GM12878 (cell line): ENCODE measurements at regions not wholly inside any gene's neighbourhood (a gene's known extent, or its start where the extent isn't known, plus 50 kb on each side); places are given as distances from the start of the nearest gene placed in this dataset.

Experiments
- ATAC-seq: fragments of 200-7000 bp; cut with Tn5 transposase; 3 replicates; pipeline ENCODE4 v1.9.1; 2020; ENCODE audit warnings: mild to moderate bottlenecking, moderate library complexity
- BruUV-seq: library from RNA; stranded (reverse); fragments of 400-500 nt; replicated peaks from 2 replicates; lab custom pipeline; 2021; lab: Mats Ljungman, UMichigan
- CTCF ChIA-PET: fragments of 300-600 bp; sonication (Branson Sonifier 250); formaldehyde crosslinking; extraction: SDS; loops from one replicate; lab custom pipeline; 2021; ENCODE audit warnings: inconsistent platforms; lab: Yijun Ruan, JAX
- POLR2A ChIA-PET: fragments of 350-600 bp; formaldehyde crosslinking; extraction: SDS; loops from one replicate; lab custom pipeline; 2021; ENCODE audit warnings: inconsistent platforms; lab: Charles Lee
- RAD21 ChIA-PET: fragments of 300-600 bp; sonication (Branson Sonifier 250); formaldehyde crosslinking; loops from one replicate; lab custom pipeline; 2023; ENCODE audit warnings: antibody characterized with exemption; ENCODE audit not compliant: unreplicated experiment; lab: Charles Lee
- SMC1A ChIA-PET: fragments of 300-600 bp; sonication (Branson Sonifier 250); formaldehyde crosslinking; loops from one replicate; lab custom pipeline; 2023; ENCODE audit not compliant: unreplicated experiment, uncharacterized antibody; lab: Charles Lee
- DNase-seq: peaks from one replicate; pipeline ENCODE4 v3.0.0-alpha.2; 2011; ENCODE audit warnings: low read depth, low spot score
- FAIRE-seq: peaks from 3 replicates; lab custom pipeline; 2011; peaks lifted over from hg19 to GRCh38; lab: Jason Lieb, UNC
- H2AFZ ChIP-seq: 2 replicates; pipeline ENCODE4 v1.6.0; 2011; ENCODE audit warnings: low read depth, low read length, control low read depth; ENCODE audit not compliant: control insufficient read depth
- H3K27ac ChIP-seq: 2 replicates; pipeline ENCODE4 v1.5.1; 2011; ENCODE audit warnings: control low read depth; ENCODE audit not compliant: control insufficient read depth, insufficient read depth
- H3K27me3 ChIP-seq, 2 experiments: replicated peaks in 1 of 2; 2 replicates each; pipeline versions ENCODE4 v1.6.0 to v1.6.1; 2011; ENCODE audit warnings: low read length in 1 of 2; ENCODE audit not compliant: control insufficient read depth in 2 of 2, insufficient read depth in 2 of 2
- H3K36me3 ChIP-seq, 2 experiments: 2 replicates each; pipeline ENCODE4 v1.5.1; 2011; ENCODE audit warnings: low read length in 1 of 2; ENCODE audit not compliant: control insufficient read depth in 2 of 2, insufficient read depth in 2 of 2
- H3K4me1 ChIP-seq: 2 replicates; pipeline ENCODE4 v1.6.1; 2011; ENCODE audit warnings: mild to moderate bottlenecking, low read length, moderate library complexity, mixed read lengths; ENCODE audit not compliant: control insufficient read depth, insufficient read depth
- H3K4me2 ChIP-seq: 2 replicates; pipeline ENCODE4 v1.6.0; 2011; ENCODE audit warnings: control low read depth; ENCODE audit not compliant: control insufficient read depth, insufficient read depth
- H3K4me3 ChIP-seq: fragments of 200-600 bp; sonication (generic); 2 replicates; pipeline ENCODE4 v1.5.1; 2016
- H3K79me2 ChIP-seq: 2 replicates; pipeline ENCODE4 v1.6.0; 2011; ENCODE audit warnings: low read length; ENCODE audit not compliant: control insufficient read depth, insufficient read depth
- H3K9ac ChIP-seq: 2 replicates; pipeline ENCODE4 v1.8.0; 2011; ENCODE audit warnings: low read length, control low read depth, mixed read lengths; ENCODE audit not compliant: control insufficient read depth, insufficient read depth
- H3K9me3 ChIP-seq: replicated peaks from 3 replicates; pipeline ENCODE4 v1.5.1; 2011; ENCODE audit warnings: mild to moderate bottlenecking, low read length; ENCODE audit not compliant: control insufficient read depth, insufficient read depth
- H4K20me1 ChIP-seq: 2 replicates; pipeline ENCODE4 v1.6.0; 2011; ENCODE audit not compliant: control insufficient read depth, insufficient read depth
- BMI1 ChIP-seq: fragments of 450-650 bp; IDR thresholded peaks from 2 replicates; pipeline ENCODE4 v1.6.1; 2016; ENCODE audit warnings: mild to moderate bottlenecking, moderate library complexity, borderline replicate concordance
- CHD2 ChIP-seq: IDR thresholded peaks from 2 replicates; pipeline ENCODE4 v1.6.1; 2011; ENCODE audit warnings: low read depth, low read length, improper control_type of control experiment, borderline replicate concordance
- ESRRA ChIP-seq: IDR thresholded peaks from 2 replicates; pipeline ENCODE4 v1.6.1; 2012; ENCODE audit warnings: mild to moderate bottlenecking, low read length, improper control_type of control experiment
- IRF5 ChIP-seq: fragments of 450-650 bp; IDR thresholded peaks from 2 replicates; pipeline ENCODE4 v1.6.1; 2017; ENCODE audit warnings: borderline replicate concordance
- NKRF ChIP-seq: fragments of 450-650 bp; conservative IDR thresholded peaks from 2 replicates; pipeline ENCODE4 v1.6.1; 2017; ENCODE audit warnings: mild to moderate bottlenecking, moderate library complexity
- NR2C1 ChIP-seq: fragments of 450-650 bp; IDR thresholded peaks from 2 replicates; pipeline ENCODE4 v1.6.1; 2017; ENCODE audit warnings: antibody characterized with exemption, mild to moderate bottlenecking, moderate library complexity
- POLR2AphosphoS2 ChIP-seq: IDR thresholded peaks from 2 replicates; pipeline ENCODE4 v1.6.1; 2011; ENCODE audit warnings: low read depth, mild to moderate bottlenecking, low read length, improper control_type of control experiment, moderate library complexity
- RUNX3 ChIP-seq: IDR thresholded peaks from 2 replicates; pipeline ENCODE4 v1.6.1; 2012; ENCODE audit warnings: low read length, inconsistent platforms
- SIX5 ChIP-seq: IDR thresholded peaks from 2 replicates; pipeline ENCODE4 v1.6.1; 2011; ENCODE audit warnings: mild to moderate bottlenecking, low read depth, low read length, moderate library complexity; ENCODE audit not compliant: severe bottlenecking
- SREBF1 ChIP-seq: IDR thresholded peaks from 2 replicates; pipeline ENCODE4 v1.6.1; 2012; ENCODE audit warnings: mild to moderate bottlenecking, low read length
- ZNF622 ChIP-seq: fragments of 450-650 bp; IDR thresholded peaks from 2 replicates; pipeline ENCODE4 v1.6.1; 2017; ENCODE audit warnings: mild to moderate bottlenecking, inconsistent platforms
- WGBS: methylation state at CpG from one replicate; pipeline ENCODE4 v1.1.6; 2016; ENCODE audit warnings: low lambda C conversion rate; ENCODE audit not compliant: insufficient replicate concordance, insufficient coverage; ENCODE audit errors: missing lambda C conversion rate; 5-methylcytosine and 5-hydroxymethylcytosine counted together
- in situ Hi-C: fragments of 300-500 bp; cut with MboI; formaldehyde crosslinking; loops from 9 replicates; pipeline ENCODE4 v1.14.3; 2018; ENCODE audit warnings: mixed read lengths
- intact Hi-C: fragments of 100-400 bp; cut with micrococcal nuclease; formaldehyde crosslinking; loops from one replicate; pipeline ENCODE4 v1.14.2; 2022; ENCODE audit not compliant: unreplicated experiment
- TF ChIP-seq, protein P1 (sequence below): fragments of 450-650 bp; IDR thresholded peaks from 2 replicates; pipeline ENCODE4 v1.6.1; 2018; ENCODE audit warnings: mild to moderate bottlenecking, low read depth, moderate library complexity; ENCODE audit not compliant: partially characterized antibody

GRCh38 chr2:145402706-145403277 lies 882.9 kb upstream of the ZEB2 start:
- Histone ChIP-seq H3K4me3 (no peak overlapping the region), H3K36me3 (no peaks in the 10 kb centered on the region), H4K20me1 (no peaks in the 10 kb centered on the region), H3K4me2 (no peak overlapping the region), H3K9ac (no peak overlapping the region), H3K9me3 (no peaks in the 10 kb centered on the region), H3K4me1 (no peaks in the 10 kb centered on the region), H3K27ac (no peak overlapping the region), H3K79me2 (no peaks in the 10 kb centered on the region), H3K27me3 (peaks cover 0 to 2% of the 10 kb centered on the region in 2 experiments; a peak in 1 of 4 replicates), H2AFZ (no peak overlapping the region)
- intact Hi-C loops, result no loop called here
- RAD21 ChIA-PET, result no interaction called here
- TF ChIP-seq POLR2AphosphoS2, result no peak
- no peak for TF ChIP-seq CHD2
- TF ChIP-seq NKRF, result no peak
- TF ChIP-seq RUNX3, result no peak
- POLR2A ChIA-PET, result no interaction called here
- 94% methylated on average over 2 of the region's 2 CpGs for WGBS
- no TSS peak for BruUV-seq
- CTCF ChIA-PET, result no interaction called here
- DNase-seq (no peak), ATAC-seq (no peak), FAIRE-seq (no peak)
- in situ Hi-C loops, result no loop called here
- SMC1A ChIA-PET, result no interaction called here

DNA sequence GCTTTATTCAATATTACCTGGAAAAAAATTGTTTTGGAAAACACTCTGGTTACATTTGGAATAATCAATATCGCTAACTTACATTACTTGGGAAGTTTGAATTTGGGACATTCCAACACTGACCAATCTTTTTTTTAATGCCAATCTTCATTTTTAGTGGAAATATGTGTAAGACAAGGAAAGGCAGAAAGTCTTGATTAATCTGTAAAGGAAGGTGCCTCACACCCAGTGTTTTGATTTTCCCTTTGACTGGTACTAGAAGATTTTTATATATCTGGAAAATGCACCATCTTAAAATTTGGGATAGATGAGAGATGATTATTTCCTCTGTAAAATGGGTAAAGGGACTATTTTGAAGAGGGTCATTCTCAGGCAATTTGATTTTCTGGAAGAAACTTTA lies 879.2 kb upstream of the ZEB2 start:
- ATAC-seq (no peak), FAIRE-seq (no peak), DNase-seq (no peak)
- 42% methylated on average over 1 of the region's 1 CpG for WGBS
- SMC1A ChIA-PET, result no interaction called here
- Histone ChIP-seq H3K36me3 (no peaks in the 10 kb centered on the region), H3K4me2 (no peak overlapping the region), H3K27ac (no peak overlapping the region), H3K9ac (no peak overlapping the region), H3K9me3 (no peaks in the 10 kb centered on the region), H3K79me2 (no peaks in the 10 kb centered on the region), H3K27me3 (peaks cover 0 to 2% of the 10 kb centered on the region in 2 experiments; a peak in 1 of 4 replicates), H4K20me1 (no peaks in the 10 kb centered on the region), H3K4me3 (no peak overlapping the region), H2AFZ (no peak overlapping the region), H3K4me1 (no peaks in the 10 kb centered on the region)
- in situ Hi-C loops (no loop called here), intact Hi-C loops (no loop called here)
- POLR2A ChIA-PET, result no interaction called here
- CTCF ChIA-PET, result no interaction called here
- no TSS peak for BruUV-seq
- RAD21 ChIA-PET, result no interaction called here
- TF ChIP-seq SIX5, result no peak
- TF ChIP-seq ESRRA, result no peak
- no peak for TF ChIP-seq ZNF622
- no peak for TF ChIP-seq BMI1
- TF ChIP-seq, protein P1, sequence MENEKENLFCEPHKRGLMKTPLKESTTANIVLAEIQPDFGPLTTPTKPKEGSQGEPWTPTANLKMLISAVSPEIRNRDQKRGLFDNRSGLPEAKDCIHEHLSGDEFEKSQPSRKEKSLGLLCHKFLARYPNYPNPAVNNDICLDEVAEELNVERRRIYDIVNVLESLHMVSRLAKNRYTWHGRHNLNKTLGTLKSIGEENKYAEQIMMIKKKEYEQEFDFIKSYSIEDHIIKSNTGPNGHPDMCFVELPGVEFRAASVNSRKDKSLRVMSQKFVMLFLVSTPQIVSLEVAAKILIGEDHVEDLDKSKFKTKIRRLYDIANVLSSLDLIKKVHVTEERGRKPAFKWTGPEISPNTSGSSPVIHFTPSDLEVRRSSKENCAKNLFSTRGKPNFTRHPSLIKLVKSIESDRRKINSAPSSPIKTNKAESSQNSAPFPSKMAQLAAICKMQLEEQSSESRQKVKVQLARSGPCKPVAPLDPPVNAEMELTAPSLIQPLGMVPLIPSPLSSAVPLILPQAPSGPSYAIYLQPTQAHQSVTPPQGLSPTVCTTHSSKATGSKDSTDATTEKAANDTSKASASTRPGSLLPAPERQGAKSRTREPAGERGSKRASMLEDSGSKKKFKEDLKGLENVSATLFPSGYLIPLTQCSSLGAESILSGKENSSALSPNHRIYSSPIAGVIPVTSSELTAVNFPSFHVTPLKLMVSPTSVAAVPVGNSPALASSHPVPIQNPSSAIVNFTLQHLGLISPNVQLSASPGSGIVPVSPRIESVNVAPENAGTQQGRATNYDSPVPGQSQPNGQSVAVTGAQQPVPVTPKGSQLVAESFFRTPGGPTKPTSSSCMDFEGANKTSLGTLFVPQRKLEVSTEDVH, result no peak
- TF ChIP-seq NR2C1, result no peak
- TF ChIP-seq IRF5, result no peak
- TF ChIP-seq SREBF1, result no peak
